ENCODE measurements at regions not wholly inside any gene's neighbourhood (a gene's known extent, or its start where the extent isn't known, plus 50 kb on each side); places are given as distances from the start of the nearest gene placed in this dataset.

DNA sequence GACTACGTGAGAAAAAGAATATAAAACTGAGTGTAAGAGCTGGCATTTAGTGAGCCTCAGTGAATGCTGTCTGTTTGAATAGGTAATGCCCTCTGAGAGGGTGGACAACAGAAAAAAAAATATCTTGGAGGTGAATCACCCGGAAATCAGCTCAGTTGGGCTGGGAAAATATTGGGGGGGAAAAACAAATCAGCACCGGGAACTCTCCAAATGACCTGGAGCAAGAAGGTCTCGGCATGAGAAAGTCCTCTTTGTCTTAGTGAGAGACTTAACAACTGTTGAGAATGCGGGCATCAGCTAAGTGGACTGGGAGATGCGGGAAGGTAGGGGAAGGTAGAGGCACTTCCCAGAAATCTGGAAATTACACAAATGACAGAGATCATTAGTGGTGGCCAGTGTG lies 109.4 kb upstream of the POU3F3 start:
- H3K4me3 ChIP-seq (ENCODE audit: low read depth, low read length) = no peak overlapping the region
- DNase-seq (ENCODE audit: low read depth) = no peak
- TF ChIP-seq, protein P1, sequence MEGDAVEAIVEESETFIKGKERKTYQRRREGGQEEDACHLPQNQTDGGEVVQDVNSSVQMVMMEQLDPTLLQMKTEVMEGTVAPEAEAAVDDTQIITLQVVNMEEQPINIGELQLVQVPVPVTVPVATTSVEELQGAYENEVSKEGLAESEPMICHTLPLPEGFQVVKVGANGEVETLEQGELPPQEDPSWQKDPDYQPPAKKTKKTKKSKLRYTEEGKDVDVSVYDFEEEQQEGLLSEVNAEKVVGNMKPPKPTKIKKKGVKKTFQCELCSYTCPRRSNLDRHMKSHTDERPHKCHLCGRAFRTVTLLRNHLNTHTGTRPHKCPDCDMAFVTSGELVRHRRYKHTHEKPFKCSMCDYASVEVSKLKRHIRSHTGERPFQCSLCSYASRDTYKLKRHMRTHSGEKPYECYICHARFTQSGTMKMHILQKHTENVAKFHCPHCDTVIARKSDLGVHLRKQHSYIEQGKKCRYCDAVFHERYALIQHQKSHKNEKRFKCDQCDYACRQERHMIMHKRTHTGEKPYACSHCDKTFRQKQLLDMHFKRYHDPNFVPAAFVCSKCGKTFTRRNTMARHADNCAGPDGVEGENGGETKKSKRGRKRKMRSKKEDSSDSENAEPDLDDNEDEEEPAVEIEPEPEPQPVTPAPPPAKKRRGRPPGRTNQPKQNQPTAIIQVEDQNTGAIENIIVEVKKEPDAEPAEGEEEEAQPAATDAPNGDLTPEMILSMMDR (IDR thresholded peaks at IDR 0.05; ENCODE audit: insufficient read depth, low read depth, low read length, missing control alignments) = no peak

GRCh38 chr2:104745846-104746245 lies 108.1 kb upstream of the POU3F3 start:
- no peak for DNase-seq (ENCODE audit: low read depth)
- TF ChIP-seq, protein P1 (IDR thresholded peaks at IDR 0.05; ENCODE audit: insufficient read depth, low read depth, low read length, missing control alignments) = no peak
- no peak overlapping the region for H3K4me3 ChIP-seq (ENCODE audit: low read depth, low read length)

- no peak for DNase-seq (ENCODE audit: low read depth)
- H3K4me3 ChIP-seq (ENCODE audit: low read depth, low read length) = no peak overlapping the region
- TF ChIP-seq, protein P1 (IDR thresholded peaks at IDR 0.05; ENCODE audit: insufficient read depth, low read depth, low read length, missing control alignments) = no peak
Measured at GRCh38 chr2:104746299-104746698, 107.6 kb upstream of the POU3F3 start.

DNA sequence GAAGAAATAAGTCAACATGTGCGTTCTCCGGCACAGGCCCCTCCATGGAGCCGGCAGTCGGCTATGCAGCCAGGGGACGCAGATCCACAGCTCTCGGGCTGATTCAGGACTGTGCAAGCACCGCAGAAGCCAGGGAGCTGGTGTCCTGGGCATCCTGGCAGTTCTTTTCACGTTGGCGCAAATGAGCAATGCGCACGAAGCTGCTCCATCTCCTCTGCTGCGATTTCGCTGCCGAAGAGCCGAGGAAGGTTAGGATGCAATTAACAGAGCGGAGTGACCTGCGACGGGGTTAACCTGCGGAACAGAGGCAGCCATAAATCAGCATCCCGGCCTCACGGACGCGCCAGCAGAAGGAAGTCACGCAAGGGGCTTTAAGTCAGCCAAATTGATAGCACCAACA lies 107.1 kb upstream of the POU3F3 start:
- TF ChIP-seq, protein P1 (IDR thresholded peaks at IDR 0.05; ENCODE audit: insufficient read depth, low read depth, low read length, missing control alignments) = no peak
- no peak overlapping the region for H3K4me3 ChIP-seq (ENCODE audit: low read depth, low read length)
- no peak for DNase-seq (ENCODE audit: low read depth)

GRCh38 chr2:104749856-104750460 lies 104.0 kb upstream of the POU3F3 start:
- H3K4me3 ChIP-seq (ENCODE audit: low read depth, low read length) = no peak overlapping the region
- no peak for DNase-seq (ENCODE audit: low read depth)
- TF ChIP-seq, protein P1 (IDR thresholded peaks at IDR 0.05; ENCODE audit: insufficient read depth, low read depth, low read length, missing control alignments) = no peak

DNA sequence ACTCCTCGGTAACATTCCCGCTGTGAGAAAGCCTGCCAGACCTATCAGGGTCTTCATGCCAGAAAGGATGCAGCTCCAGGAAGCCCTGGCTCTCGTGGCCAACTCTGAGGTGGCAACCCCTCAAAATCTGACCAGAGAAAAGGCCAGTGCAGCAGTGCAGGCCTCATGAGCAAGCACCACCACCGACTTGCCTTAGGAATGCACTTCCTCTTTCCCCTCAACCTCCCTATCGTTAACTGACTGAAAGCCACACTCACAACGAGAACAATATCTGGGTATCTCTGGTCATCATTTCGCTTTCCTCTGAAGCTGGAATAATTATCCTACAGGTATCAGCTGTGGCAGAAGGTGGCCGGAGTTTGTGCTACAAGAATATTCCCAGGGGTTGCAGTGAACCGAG lies 101.4 kb upstream of the POU3F3 start:
- TF ChIP-seq, protein P1 (IDR thresholded peaks at IDR 0.05; ENCODE audit: insufficient read depth, low read depth, low read length, missing control alignments) = no peak
- DNase-seq (ENCODE audit: low read depth) = no peak
- H3K4me3 ChIP-seq (ENCODE audit: low read depth, low read length) = no peak overlapping the region
